ENCODE measurements at regions not wholly inside any gene's neighbourhood (a gene's known extent, or its start where the extent isn't known, plus 50 kb on each side); places are given as distances from the start of the nearest gene placed in this dataset.

- TF ChIP-seq EZH2 (IDR thresholded peaks at IDR 0.05) (no peak), POLR2AphosphoS5 (IDR thresholded peaks at IDR 0.05; ENCODE audit: borderline replicate concordance, low read depth, low read length) (no peak)
Measured at GRCh38 chr4:11602606-11603340, 174.1 kb upstream of the HS3ST1 start.
